Gastroesophageal sphincter (tissue), 4 donors: ENCODE measurements at regions not wholly inside any gene's neighbourhood (a gene's known extent, or its start where the extent isn't known, plus 50 kb on each side); places are given as distances from the start of the nearest gene placed in this dataset.

ENCODE experiments used
- ATAC-seq: fragments of 150-250 bp; one replicate; pipeline ENCODE4 v1.9.1; 2016; ENCODE audit warnings: mild to moderate bottlenecking, moderate library complexity
- H3K27ac ChIP-seq, 4 donors: fragments of 200-600 bp; sonication (generic) in 3 of 4; 1 replicate in 3 of 4; 2 replicates in 1 of 4; pipeline ENCODE4 v1.5.1; 2016 to 2019
- H3K27me3 ChIP-seq: fragments of 200-600 bp; sonication (generic); one replicate; pipeline ENCODE4 v1.5.1; 2019
- H3K36me3 ChIP-seq, 2 donors: fragments of 200-600 bp; sonication (generic); one replicate each; pipeline ENCODE4 v1.5.1; 2019; ENCODE audit warnings: control low read depth in 1 of 2
- H3K4me1 ChIP-seq, 3 donors: fragments of 200-600 bp; sonication (generic); 1 replicate in 2 of 3; 2 replicates in 1 of 3; pipeline ENCODE4 v1.5.1; 2016 to 2019; ENCODE audit warnings: control low read depth in 2 of 3
- H3K4me3 ChIP-seq, 2 donors: fragments of 200-600 bp; sonication (generic); one replicate each; pipeline ENCODE4 v1.5.1; 2019; ENCODE audit warnings: mild to moderate bottlenecking in 1 of 2, moderate library complexity in 1 of 2
- H3K9me3 ChIP-seq, 3 donors: fragments of 200-600 bp; sonication (generic); one replicate each; pipeline ENCODE4 v1.5.1; 2017 to 2019; ENCODE audit warnings: control low read depth in 2 of 3
- EP300 ChIP-seq: sonication (generic); formaldehyde crosslinking; IDR thresholded peaks from one replicate; pipeline ENCODE4 v1.6.1; 2017; ENCODE audit warnings: antibody characterized with exemption, mild to moderate bottlenecking
- POLR2A ChIP-seq, 2 donors: fragments of 450-650 bp; IDR thresholded peaks; one replicate each; pipeline ENCODE4 v1.6.1; 2017; ENCODE audit warnings: antibody characterized with exemption in 2 of 2, mild to moderate bottlenecking in 2 of 2, moderate library complexity in 1 of 2
- POLR2AphosphoS5 ChIP-seq: sonication (generic); formaldehyde crosslinking; IDR thresholded peaks from one replicate; pipeline ENCODE4 v1.6.1; 2017; ENCODE audit warnings: antibody characterized with exemption
- WGBS, 2 donors: methylation state at CpG; one replicate each; pipeline ENCODE4 v1.1.5; 2018; ENCODE audit warnings: low coverage in 1 of 2; 5-methylcytosine and 5-hydroxymethylcytosine counted together
- TF ChIP-seq, protein P1 (sequence below), 4 experiments: fragments of 200-600 bp in 2 of 4; fragments of 450-650 bp in 2 of 4; sonication (generic) in 1 of 4; IDR thresholded peaks; one replicate each; pipeline ENCODE4 v1.5.1; 2017 to 2019; ENCODE audit warnings: antibody characterized with exemption in 4 of 4, mild to moderate bottlenecking in 2 of 4, moderate library complexity in 2 of 4

GRCh38 chr4:14652522-14652921 lies 349.8 kb upstream of the CPEB2 start:
- Histone ChIP-seq H3K36me3 (no peaks in the 10 kb centered on the region), H3K4me3 (no peak overlapping the region), H3K4me1 (no peaks in the 10 kb centered on the region), H3K27me3 (no peaks in the 10 kb centered on the region), H3K9me3 (no peaks in the 10 kb centered on the region), H3K27ac (no peak overlapping the region)
- no peak for ATAC-seq
- WGBS, 2 donors: 50 to 63% methylated on average over 2 of the region's 2 CpGs
- no peak for TF ChIP-seq POLR2AphosphoS5
- TF ChIP-seq EP300: no peak
- TF ChIP-seq, protein P1, sequence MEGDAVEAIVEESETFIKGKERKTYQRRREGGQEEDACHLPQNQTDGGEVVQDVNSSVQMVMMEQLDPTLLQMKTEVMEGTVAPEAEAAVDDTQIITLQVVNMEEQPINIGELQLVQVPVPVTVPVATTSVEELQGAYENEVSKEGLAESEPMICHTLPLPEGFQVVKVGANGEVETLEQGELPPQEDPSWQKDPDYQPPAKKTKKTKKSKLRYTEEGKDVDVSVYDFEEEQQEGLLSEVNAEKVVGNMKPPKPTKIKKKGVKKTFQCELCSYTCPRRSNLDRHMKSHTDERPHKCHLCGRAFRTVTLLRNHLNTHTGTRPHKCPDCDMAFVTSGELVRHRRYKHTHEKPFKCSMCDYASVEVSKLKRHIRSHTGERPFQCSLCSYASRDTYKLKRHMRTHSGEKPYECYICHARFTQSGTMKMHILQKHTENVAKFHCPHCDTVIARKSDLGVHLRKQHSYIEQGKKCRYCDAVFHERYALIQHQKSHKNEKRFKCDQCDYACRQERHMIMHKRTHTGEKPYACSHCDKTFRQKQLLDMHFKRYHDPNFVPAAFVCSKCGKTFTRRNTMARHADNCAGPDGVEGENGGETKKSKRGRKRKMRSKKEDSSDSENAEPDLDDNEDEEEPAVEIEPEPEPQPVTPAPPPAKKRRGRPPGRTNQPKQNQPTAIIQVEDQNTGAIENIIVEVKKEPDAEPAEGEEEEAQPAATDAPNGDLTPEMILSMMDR (IDR thresholded peaks at IDR 0.05): no peak
- no peak for TF ChIP-seq POLR2A (IDR thresholded peaks at IDR 0.05)

GRCh38 chr4:14653338-14653737 lies 348.9 kb upstream of the CPEB2 start:
- no peak for ATAC-seq
- TF ChIP-seq, protein P1 (IDR thresholded peaks at IDR 0.05): no peak
- no peak for TF ChIP-seq POLR2A (IDR thresholded peaks at IDR 0.05)
- H3K27ac ChIP-seq: no peak overlapping the region
- no peaks in the 10 kb centered on the region for H3K27me3 ChIP-seq
- WGBS, 2 donors: 80 to 90% methylated on average over 2 of the region's 2 CpGs
- H3K36me3 ChIP-seq: no peaks in the 10 kb centered on the region
- no peak overlapping the region for H3K4me3 ChIP-seq
- no peaks in the 10 kb centered on the region for H3K4me1 ChIP-seq
- no peaks in the 10 kb centered on the region for H3K9me3 ChIP-seq

DNA sequence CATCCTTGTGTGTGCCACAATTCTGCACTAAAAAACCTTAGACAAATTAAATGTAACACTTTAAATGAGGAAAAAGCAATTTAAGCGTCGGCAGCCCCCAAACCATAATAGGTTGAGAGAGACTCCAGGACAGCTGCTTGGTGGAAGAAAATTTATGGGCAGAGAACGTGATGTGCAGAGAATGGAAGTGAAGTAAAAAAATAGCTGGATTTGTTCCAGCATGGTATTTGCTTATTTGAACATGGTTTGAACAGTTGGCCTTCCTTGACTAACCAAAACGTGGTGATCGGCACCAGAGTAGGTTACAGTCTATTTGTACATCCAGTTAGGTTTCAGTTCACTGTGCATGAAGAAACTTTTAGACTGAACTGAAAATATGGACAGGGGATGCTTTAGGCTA lies 343.0 kb upstream of the CPEB2 start:
- ATAC-seq: no peak
- no peak for TF ChIP-seq POLR2AphosphoS5
- TF ChIP-seq, protein P1 (IDR thresholded peaks at IDR 0.05): no peak
- H3K27me3 ChIP-seq: no peaks in the 10 kb centered on the region
- no peak overlapping the region for H3K27ac ChIP-seq
- WGBS, 2 donors: 63 to 80% methylated on average over 3 to 5 of the region's 5 CpGs
- H3K36me3 ChIP-seq: no peaks in the 10 kb centered on the region
- no peak overlapping the region for H3K4me3 ChIP-seq
- H3K4me1 ChIP-seq: no peaks in the 10 kb centered on the region
- H3K9me3 ChIP-seq: no peaks in the 10 kb centered on the region

DNA sequence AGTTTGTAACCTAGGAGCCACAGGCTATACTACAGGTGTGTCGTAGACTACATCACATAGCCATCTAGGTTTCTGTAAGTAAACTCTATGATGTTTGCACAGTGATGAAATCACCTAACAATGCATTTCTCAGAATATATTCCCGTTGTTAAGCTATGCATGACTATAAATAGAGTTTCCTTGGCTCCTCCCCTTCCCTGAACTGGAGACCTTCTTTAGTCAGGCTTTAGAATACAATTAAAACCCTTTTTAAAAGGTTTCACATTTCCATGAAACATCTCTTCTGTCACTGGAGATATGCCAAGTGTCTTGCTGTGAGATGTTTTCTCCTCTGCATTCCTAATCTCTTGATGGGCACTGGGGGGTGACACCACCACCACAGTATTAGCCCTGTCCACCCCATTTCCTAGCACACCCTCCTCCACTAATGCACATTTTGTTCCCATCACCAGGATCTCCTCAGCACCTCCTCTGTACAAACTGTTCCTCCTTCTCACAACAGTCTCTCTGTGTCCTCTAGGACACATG lies 334.6 kb upstream of the CPEB2 start:
- no peaks in the 10 kb centered on the region for H3K36me3 ChIP-seq
- no peak for TF ChIP-seq POLR2A (IDR thresholded peaks at IDR 0.05)
- TF ChIP-seq, protein P1 (IDR thresholded peaks at IDR 0.05): no peak
- no peak for TF ChIP-seq POLR2AphosphoS5
- TF ChIP-seq EP300: no peak
- no peaks in the 10 kb centered on the region for H3K4me1 ChIP-seq
- no peak for ATAC-seq
- WGBS, 2 donors: 53 to 64% methylated on average over 2 of the region's 2 CpGs
- H3K27ac ChIP-seq: no peak overlapping the region
- peaks cover 0 to 12% (median 0%) of the 10 kb centered on the region in 3 donors for H3K9me3 ChIP-seq
- H3K27me3 ChIP-seq: no peaks in the 10 kb centered on the region
- no peak overlapping the region for H3K4me3 ChIP-seq

- WGBS, 2 donors: 100% methylated on average over 1 of the region's 1 CpG
- TF ChIP-seq POLR2A (IDR thresholded peaks at IDR 0.05) (no peak), POLR2AphosphoS5 (no peak), EP300 (no peak)
- TF ChIP-seq, protein P1 (IDR thresholded peaks at IDR 0.05): no peak
- Histone ChIP-seq H3K4me1 (no peaks in the 10 kb centered on the region), H3K27me3 (no peaks in the 10 kb centered on the region), H3K9me3 (peaks cover 0 to 12% (median 0%) of the 10 kb centered on the region in 3 donors), H3K27ac (no peak overlapping the region), H3K36me3 (no peaks in the 10 kb centered on the region), H3K4me3 (no peak overlapping the region)
- no peak for ATAC-seq
Observed at GRCh38 chr4:14668296-14668695, 334.0 kb upstream of the CPEB2 start.
